K562 (cell line): ENCODE measurements at regions not wholly inside any gene's neighbourhood (a gene's known extent, or its start where the extent isn't known, plus 50 kb on each side); places are given as distances from the start of the nearest gene placed in this dataset.

Source experiments
- ATAC-seq: fragments of 200-7000 bp; cut with Tn5 transposase; 3 replicates; pipeline ENCODE4 v1.9.1; 2020; ENCODE audit warnings: moderate library complexity
- BruUV-seq: library from RNA; stranded (reverse); fragments of 400-500 nt; replicated peaks from 2 replicates; lab custom pipeline; 2021; lab: Mats Ljungman, UMichigan
- CTCF ChIA-PET: fragments of 300-600 bp; formaldehyde crosslinking; extraction: SDS; loops from one replicate; lab custom pipeline; 2021; ENCODE audit warnings: low intra/inter-chr PET ratio; lab: Yijun Ruan, JAX
- POLR2A ChIA-PET: fragments of 300-600, 350-650 bp; sonication (Branson Sonifier 250); formaldehyde crosslinking; extraction: SDS; loops from one replicate; lab custom pipeline; 2021; ENCODE audit warnings: antibody characterized with exemption, inconsistent platforms; lab: Yijun Ruan, JAX
- DNase-seq, 4 experiments: peaks; one replicate each; pipeline versions ENCODE4 v3.0.0 to v3.0.0-alpha.2; 2011 to 2018; ENCODE audit warnings: low spot score in 3 of 4, mixed read lengths in 3 of 4; ENCODE audit errors: extremely low read depth in 1 of 4
- FAIRE-seq: peaks from 2 replicates; lab custom pipeline; 2011; peaks lifted over from hg19 to GRCh38; lab: Jason Lieb, UNC
- H2AFZ ChIP-seq: 2 replicates; pipeline ENCODE4 v1.6.0; 2011; ENCODE audit warnings: low read depth, low read length, control low read depth, inconsistent platforms
- H3K27ac ChIP-seq: fragments of 200-600 bp; 3 replicates; pipeline ENCODE4 v1.8.0; 2011; ENCODE audit warnings: low read depth, mild to moderate bottlenecking, control low read depth, inconsistent platforms, low read length, moderate library complexity, mixed read lengths; ENCODE audit errors: extremely low read depth
- H3K27me3 ChIP-seq, 2 experiments: fragments of 300-600 bp in 1 of 2; 2 replicates in 1 of 2; 3 replicates in 1 of 2; pipeline versions ENCODE4 v1.6.0 to v1.8.0; 2011; ENCODE audit warnings: inconsistent platforms in 2 of 2, low read length in 2 of 2, mild to moderate bottlenecking in 1 of 2, mixed read lengths in 1 of 2, moderate library complexity in 1 of 2; ENCODE audit not compliant: control insufficient read depth in 2 of 2, insufficient read depth in 2 of 2
- H3K36me3 ChIP-seq: fragments of 300-600 bp; 3 replicates; pipeline ENCODE4 v1.8.0; 2011; ENCODE audit warnings: mild to moderate bottlenecking, low read length, inconsistent platforms; ENCODE audit not compliant: control insufficient read depth, insufficient read depth
- H3K4me1 ChIP-seq, 2 experiments: fragments of 200-600 bp in 1 of 2; replicated peaks in 1 of 2; 2 replicates in 1 of 2; 3 replicates in 1 of 2; pipeline versions ENCODE4 v1.5.1 to v1.8.0; 2011; ENCODE audit warnings: inconsistent platforms in 2 of 2, low read length in 2 of 2, mild to moderate bottlenecking in 1 of 2, mixed read lengths in 1 of 2, moderate library complexity in 1 of 2; ENCODE audit not compliant: control insufficient read depth in 2 of 2, insufficient read depth in 2 of 2
- H3K4me2 ChIP-seq: 2 replicates; pipeline ENCODE4 v1.6.1; 2011; ENCODE audit warnings: low read length, control low read depth, inconsistent platforms, mixed read lengths; ENCODE audit not compliant: insufficient read depth
- H3K4me3 ChIP-seq: fragments of 200-600 bp; sonication (generic), shearing (Covaris generic); 2 replicates; pipeline ENCODE4 v1.5.1; 2016; ENCODE audit warnings: control low read depth, inconsistent platforms
- H3K79me2 ChIP-seq: fragments of 200-600 bp; 3 replicates; pipeline ENCODE4 v1.8.0; 2011; ENCODE audit warnings: low read length, inconsistent platforms; ENCODE audit not compliant: control insufficient read depth, insufficient read depth
- H3K9ac ChIP-seq, 2 experiments: 2 replicates each; pipeline versions ENCODE4 v1.6.0 to v1.6.1; 2011; ENCODE audit warnings: low read depth in 2 of 2, low read length in 2 of 2, control low read depth in 1 of 2, inconsistent platforms in 1 of 2, mild to moderate bottlenecking in 1 of 2, mixed read lengths in 1 of 2; ENCODE audit not compliant: insufficient read depth in 1 of 2
- H3K9me1 ChIP-seq: one replicate; pipeline ENCODE4 v1.6.0; 2011; ENCODE audit warnings: inconsistent platforms, mild to moderate bottlenecking, low read length, moderate library complexity; ENCODE audit not compliant: control insufficient read depth, insufficient read depth
- H3K9me3 ChIP-seq: replicated peaks from 2 replicates; pipeline ENCODE4 v1.5.1; 2011; ENCODE audit warnings: low read depth, low read length, inconsistent platforms; ENCODE audit not compliant: control insufficient read depth, insufficient read depth
- H4K20me1 ChIP-seq: replicated peaks from 2 replicates; pipeline ENCODE4 v1.6.1; 2011; ENCODE audit warnings: low read length, inconsistent platforms, mixed read lengths; ENCODE audit not compliant: control insufficient read depth, insufficient read depth
- E2F8 ChIP-seq: fragments of 450-650 bp; IDR thresholded peaks from 2 replicates; pipeline ENCODE4 v1.7.1; 2018; ENCODE audit warnings: mild to moderate bottlenecking, low read depth; ENCODE audit not compliant: partially characterized antibody
- MECOM ChIP-seq: fragments of 250-450 bp; sonication (Bioruptor Pico); IDR thresholded peaks from 2 replicates; pipeline ENCODE4 v1.8.0; 2022; ENCODE audit warnings: inconsistent platforms
- NUFIP1 ChIP-seq: fragments of 450-650 bp; IDR thresholded peaks from 2 replicates; pipeline ENCODE4 v1.6.1; 2018; ENCODE audit not compliant: partially characterized antibody
- RNF2 ChIP-seq: sonication (generic); IDR thresholded peaks from 2 replicates; pipeline ENCODE4 v1.6.1; 2016
- TCF7L2 ChIP-seq: fragments of 150-350 bp; IDR thresholded peaks from 2 replicates; pipeline ENCODE4 v1.6.1; 2016; ENCODE audit warnings: low read depth, mild to moderate bottlenecking, low read length, moderate library complexity
- USF2 ChIP-seq: sonication (generic); formaldehyde crosslinking; IDR thresholded peaks from 2 replicates; pipeline ENCODE4 v1.5.0; 2020; ENCODE audit warnings: missing genetic modification reagents
- ZNF695 ChIP-seq: fragments of 450-650 bp; formaldehyde crosslinking; IDR thresholded peaks from 2 replicates; pipeline ENCODE4 v1.4.0; 2020; ENCODE audit warnings: mild to moderate bottlenecking, moderate library complexity
- ZNF696 ChIP-seq: fragments of 250-450 bp; sonication (Bioruptor Pico); conservative IDR thresholded peaks from 2 replicates; pipeline ENCODE4 v1.4.0; 2020; ENCODE audit warnings: mild to moderate bottlenecking, moderate library complexity
- WGBS: fragments of 100-300 bp; shearing (Covaris generic); methylation state at CpG from one replicate; pipeline ENCODE4 v1.1.6; 2016; ENCODE audit warnings: low coverage, mixed read lengths; ENCODE audit not compliant: insufficient coverage; ENCODE audit errors: missing lambda C conversion rate; 5-methylcytosine and 5-hydroxymethylcytosine counted together
- in situ Hi-C: fragments of 300-500 bp; cut with MboI; formaldehyde crosslinking; loops from 4 replicates; pipeline ENCODE4 v1.15.0; 2018; ENCODE audit warnings: inconsistent platforms, mixed read lengths
- intact Hi-C: fragments of 100-400 bp; cut with micrococcal nuclease; formaldehyde crosslinking; loops from 2 replicates; pipeline ENCODE4 v1.14.2; 2022
- TF ChIP-seq, protein P1 (sequence below): IDR thresholded peaks from 3 replicates; pipeline ENCODE4 v1.6.1; 2011; ENCODE audit warnings: borderline replicate concordance, mild to moderate bottlenecking, moderate library complexity; ENCODE audit not compliant: insufficient read length; ENCODE audit errors: extremely low read depth
- TF ChIP-seq, protein P2 (sequence below): sonication (generic); formaldehyde crosslinking; IDR thresholded peaks from 2 replicates; pipeline ENCODE4 v1.8.0; 2023; ENCODE audit warnings: missing genetic modification reagents, mild to moderate bottlenecking, borderline replicate concordance

- TF ChIP-seq E2F8: no peak
- TF ChIP-seq, protein P1, sequence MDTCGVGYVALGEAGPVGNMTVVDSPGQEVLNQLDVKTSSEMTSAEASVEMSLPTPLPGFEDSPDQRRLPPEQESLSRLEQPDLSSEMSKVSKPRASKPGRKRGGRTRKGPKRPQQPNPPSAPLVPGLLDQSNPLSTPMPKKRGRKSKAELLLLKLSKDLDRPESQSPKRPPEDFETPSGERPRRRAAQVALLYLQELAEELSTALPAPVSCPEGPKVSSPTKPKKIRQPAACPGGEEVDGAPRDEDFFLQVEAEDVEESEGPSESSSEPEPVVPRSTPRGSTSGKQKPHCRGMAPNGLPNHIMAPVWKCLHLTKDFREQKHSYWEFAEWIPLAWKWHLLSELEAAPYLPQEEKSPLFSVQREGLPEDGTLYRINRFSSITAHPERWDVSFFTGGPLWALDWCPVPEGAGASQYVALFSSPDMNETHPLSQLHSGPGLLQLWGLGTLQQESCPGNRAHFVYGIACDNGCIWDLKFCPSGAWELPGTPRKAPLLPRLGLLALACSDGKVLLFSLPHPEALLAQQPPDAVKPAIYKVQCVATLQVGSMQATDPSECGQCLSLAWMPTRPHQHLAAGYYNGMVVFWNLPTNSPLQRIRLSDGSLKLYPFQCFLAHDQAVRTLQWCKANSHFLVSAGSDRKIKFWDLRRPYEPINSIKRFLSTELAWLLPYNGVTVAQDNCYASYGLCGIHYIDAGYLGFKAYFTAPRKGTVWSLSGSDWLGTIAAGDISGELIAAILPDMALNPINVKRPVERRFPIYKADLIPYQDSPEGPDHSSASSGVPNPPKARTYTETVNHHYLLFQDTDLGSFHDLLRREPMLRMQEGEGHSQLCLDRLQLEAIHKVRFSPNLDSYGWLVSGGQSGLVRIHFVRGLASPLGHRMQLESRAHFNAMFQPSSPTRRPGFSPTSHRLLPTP: no peak
Measured at GRCh38 chr4:182022909-182023308, 220.3 kb upstream of the TENM3 start (continued).

- no peaks in the 10 kb centered on the region for H3K9me3 ChIP-seq
- DNase-seq (no peak), ATAC-seq (no peak)
- H3K9me1 ChIP-seq: no peaks in the 10 kb centered on the region
- no peak overlapping the region for H2AFZ ChIP-seq
- H3K79me2 ChIP-seq: no peaks in the 10 kb centered on the region
- CTCF ChIA-PET: no interaction called here
- H3K9ac ChIP-seq: no peak overlapping the region
- TF ChIP-seq, protein P2, sequence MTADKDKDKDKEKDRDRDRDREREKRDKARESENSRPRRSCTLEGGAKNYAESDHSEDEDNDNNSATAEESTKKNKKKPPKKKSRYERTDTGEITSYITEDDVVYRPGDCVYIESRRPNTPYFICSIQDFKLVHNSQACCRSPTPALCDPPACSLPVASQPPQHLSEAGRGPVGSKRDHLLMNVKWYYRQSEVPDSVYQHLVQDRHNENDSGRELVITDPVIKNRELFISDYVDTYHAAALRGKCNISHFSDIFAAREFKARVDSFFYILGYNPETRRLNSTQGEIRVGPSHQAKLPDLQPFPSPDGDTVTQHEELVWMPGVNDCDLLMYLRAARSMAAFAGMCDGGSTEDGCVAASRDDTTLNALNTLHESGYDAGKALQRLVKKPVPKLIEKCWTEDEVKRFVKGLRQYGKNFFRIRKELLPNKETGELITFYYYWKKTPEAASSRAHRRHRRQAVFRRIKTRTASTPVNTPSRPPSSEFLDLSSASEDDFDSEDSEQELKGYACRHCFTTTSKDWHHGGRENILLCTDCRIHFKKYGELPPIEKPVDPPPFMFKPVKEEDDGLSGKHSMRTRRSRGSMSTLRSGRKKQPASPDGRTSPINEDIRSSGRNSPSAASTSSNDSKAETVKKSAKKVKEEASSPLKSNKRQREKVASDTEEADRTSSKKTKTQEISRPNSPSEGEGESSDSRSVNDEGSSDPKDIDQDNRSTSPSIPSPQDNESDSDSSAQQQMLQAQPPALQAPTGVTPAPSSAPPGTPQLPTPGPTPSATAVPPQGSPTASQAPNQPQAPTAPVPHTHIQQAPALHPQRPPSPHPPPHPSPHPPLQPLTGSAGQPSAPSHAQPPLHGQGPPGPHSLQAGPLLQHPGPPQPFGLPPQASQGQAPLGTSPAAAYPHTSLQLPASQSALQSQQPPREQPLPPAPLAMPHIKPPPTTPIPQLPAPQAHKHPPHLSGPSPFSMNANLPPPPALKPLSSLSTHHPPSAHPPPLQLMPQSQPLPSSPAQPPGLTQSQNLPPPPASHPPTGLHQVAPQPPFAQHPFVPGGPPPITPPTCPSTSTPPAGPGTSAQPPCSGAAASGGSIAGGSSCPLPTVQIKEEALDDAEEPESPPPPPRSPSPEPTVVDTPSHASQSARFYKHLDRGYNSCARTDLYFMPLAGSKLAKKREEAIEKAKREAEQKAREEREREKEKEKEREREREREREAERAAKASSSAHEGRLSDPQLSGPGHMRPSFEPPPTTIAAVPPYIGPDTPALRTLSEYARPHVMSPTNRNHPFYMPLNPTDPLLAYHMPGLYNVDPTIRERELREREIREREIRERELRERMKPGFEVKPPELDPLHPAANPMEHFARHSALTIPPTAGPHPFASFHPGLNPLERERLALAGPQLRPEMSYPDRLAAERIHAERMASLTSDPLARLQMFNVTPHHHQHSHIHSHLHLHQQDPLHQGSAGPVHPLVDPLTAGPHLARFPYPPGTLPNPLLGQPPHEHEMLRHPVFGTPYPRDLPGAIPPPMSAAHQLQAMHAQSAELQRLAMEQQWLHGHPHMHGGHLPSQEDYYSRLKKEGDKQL (CRISPR knock-in tag): no peak
- TF ChIP-seq TCF7L2 (no peak), ZNF695 (no peak), MECOM (no peak), ZNF696 (CRISPR knock-in tag) (no peak), USF2 (CRISPR knock-in tag) (no peak), NUFIP1 (no peak), RNF2 (no peak)
- TF ChIP-seq, all 486 proteins: peak for 0
- POLR2A ChIA-PET: no interaction called here
- WGBS: 0% methylated on average over 3 of the region's 3 CpGs
- H3K4me2 ChIP-seq: no peak overlapping the region
- no peaks in the 10 kb centered on the region for H3K36me3 ChIP-seq
- no peaks in the 10 kb centered on the region for H4K20me1 ChIP-seq
- intact Hi-C loops: no loop called here
- FAIRE-seq: no peak
- BruUV-seq: no TSS peak
- no peak overlapping the region for H3K4me3 ChIP-seq
- H3K4me1 ChIP-seq: no peaks in the 10 kb centered on the region
- in situ Hi-C loops: no loop called here
- H3K27me3 ChIP-seq: no peaks in the 10 kb centered on the region
- no peak overlapping the region for H3K27ac ChIP-seq
Measured at GRCh38 chr4:182023469-182023868, 219.7 kb upstream of the TENM3 start.
